GM12865 (cell line): ENCODE measurements at regions not wholly inside any gene's neighbourhood (a gene's known extent, or its start where the extent isn't known, plus 50 kb on each side); places are given as distances from the start of the nearest gene placed in this dataset.

Source experiments
- DNase-seq: peaks from one replicate; pipeline ENCODE4 v3.0.0; 2010; ENCODE audit warnings: low read depth
- H3K4me3 ChIP-seq: 2 replicates; pipeline ENCODE4 v1.5.1; 2011; ENCODE audit warnings: mild to moderate bottlenecking, low read depth, low read length, control low read depth
- CTCF ChIP-seq: IDR thresholded peaks from 2 replicates; pipeline ENCODE4 v1.5.1; 2011; ENCODE audit warnings: low read length, control low read depth, low read depth, inconsistent platforms; ENCODE audit not compliant: insufficient read depth; ENCODE audit errors: missing control alignments

GRCh38 chr18:66707473-66707872, 103.6 kb upstream of the CDH19 start:
- no peak for DNase-seq
- no peak overlapping the region for H3K4me3 ChIP-seq
- no peak for TF ChIP-seq CTCF

GRCh38 chr18:66695281-66695680, 91.4 kb upstream of the CDH19 start:
- no peak for TF ChIP-seq CTCF
- no peak overlapping the region for H3K4me3 ChIP-seq
- no peak for DNase-seq

- no peak for DNase-seq
- TF ChIP-seq CTCF = no peak
- H3K4me3 ChIP-seq = no peak overlapping the region
Measured at GRCh38 chr18:66694852-66695251, 91.0 kb upstream of the CDH19 start.

GRCh38 chr18:66687635-66688034, 83.7 kb upstream of the CDH19 start:
- no peak overlapping the region for H3K4me3 ChIP-seq
- no peak for DNase-seq
- no peak for TF ChIP-seq CTCF

- DNase-seq = no peak
- H3K4me3 ChIP-seq = no peak overlapping the region
- no peak for TF ChIP-seq CTCF
Measured at GRCh38 chr18:66682855-66683322, 79.0 kb upstream of the CDH19 start.

GRCh38 chr18:66676699-66677098, 72.8 kb upstream of the CDH19 start:
- DNase-seq = no peak
- H3K4me3 ChIP-seq = no peak overlapping the region
- no peak for TF ChIP-seq CTCF

GRCh38 chr18:66674286-66674685, 70.4 kb upstream of the CDH19 start:
- DNase-seq = no peak
- no peak for TF ChIP-seq CTCF
- no peak overlapping the region for H3K4me3 ChIP-seq
